HG03460 (cell line): ENCODE measurements at regions not wholly inside any gene's neighbourhood (a gene's known extent, or its start where the extent isn't known, plus 50 kb on each side); places are given as distances from the start of the nearest gene placed in this dataset.

ENCODE experiments used
- ATAC-seq: cut with Tn5 transposase; IDR thresholded peaks from one replicate; pipeline ENCODE4 v1.9.1; 2021; ENCODE audit not compliant: unreplicated experiment

- no peak for ATAC-seq
These were observed 138.7 kb upstream of the SLC24A3 start for GRCh38 chr20:19073584-19074218.

- ATAC-seq: no peak
These were observed 138.1 kb upstream of the SLC24A3 start for GRCh38 chr20:19074356-19074755.

GRCh38 chr20:19074828-19075516, 137.5 kb upstream of the SLC24A3 start:
- peak; percentile 57 for ATAC-seq

GRCh38 chr20:19077370-19078220, 134.8 kb upstream of the SLC24A3 start:
- no peak for ATAC-seq

- ATAC-seq: no peak
These were observed 133.7 kb upstream of the SLC24A3 start for GRCh38 chr20:19078448-19079373.

GRCh38 chr20:19079536-19080299, 132.7 kb upstream of the SLC24A3 start:
- no peak for ATAC-seq

- ATAC-seq: no peak
These were observed 130.5 kb upstream of the SLC24A3 start for GRCh38 chr20:19081937-19082336.

GRCh38 chr20:19083136-19083621, 129.3 kb upstream of the SLC24A3 start:
- no peak for ATAC-seq

- ATAC-seq: no peak
These were observed 122.1 kb upstream of the SLC24A3 start for GRCh38 chr20:19090332-19090731.

GRCh38 chr20:19094959-19095541, 117.4 kb upstream of the SLC24A3 start:
- no peak for ATAC-seq

- ATAC-seq: no peak
These were observed 116.7 kb upstream of the SLC24A3 start for GRCh38 chr20:19095762-19096161.

- no peak for ATAC-seq
These were observed 115.6 kb upstream of the SLC24A3 start for GRCh38 chr20:19096843-19097242.

GRCh38 chr20:19098117-19098516, 114.3 kb upstream of the SLC24A3 start:
- ATAC-seq: no peak

GRCh38 chr20:19098806-19099578, 113.5 kb upstream of the SLC24A3 start:
- ATAC-seq: no peak

- ATAC-seq: no peak
These were observed 112.6 kb upstream of the SLC24A3 start for GRCh38 chr20:19099596-19100545.

- no peak for ATAC-seq
These were observed 111.5 kb upstream of the SLC24A3 start for GRCh38 chr20:19100975-19101374.

- no peak for ATAC-seq
These were observed 108.3 kb upstream of the SLC24A3 start for GRCh38 chr20:19104186-19104585.

- no peak for ATAC-seq
These were observed 104.3 kb upstream of the SLC24A3 start for GRCh38 chr20:19108155-19108554.
